Neural cell (in vitro differentiated cells): ENCODE measurements at regions not wholly inside any gene's neighbourhood (a gene's known extent, or its start where the extent isn't known, plus 50 kb on each side); places are given as distances from the start of the nearest gene placed in this dataset.

Experiments
- H2AFZ ChIP-seq: fragments of 200-600, 300-800 bp; sonication (generic), shearing (Covaris generic); 2 replicates; pipeline ENCODE4 v1.6.0; 2014; ENCODE audit warnings: low read depth, mild to moderate bottlenecking, antibody characterized with exemption, low read length, moderate library complexity
- H3F3A ChIP-seq: fragments of 200-600 bp; shearing (Covaris generic); 2 replicates; pipeline ENCODE4 v1.6.1; 2016; ENCODE audit warnings: mild to moderate bottlenecking, moderate library complexity, mixed read lengths, antibody characterized with exemption, low read length; ENCODE audit not compliant: insufficient read depth, poor library complexity, severe bottlenecking
- H3K27ac ChIP-seq: fragments of 200-600, 300-800 bp; sonication (generic), shearing (Covaris generic); 2 replicates; pipeline ENCODE4 v1.5.1; 2014; ENCODE audit warnings: mild to moderate bottlenecking, low read length, moderate library complexity
- H3K27me3 ChIP-seq: fragments of 300-800, 200-600 bp; sonication (generic), shearing (Covaris generic); 2 replicates; pipeline ENCODE4 v1.6.0; 2014; ENCODE audit warnings: mild to moderate bottlenecking, low read depth, low read length, moderate library complexity; ENCODE audit not compliant: insufficient read depth
- H3K36me3 ChIP-seq: fragments of 300-800, 200-600 bp; sonication (generic), shearing (Covaris generic); 2 replicates; pipeline ENCODE4 v1.5.1; 2014; ENCODE audit warnings: mild to moderate bottlenecking, antibody characterized with exemption, low read length, moderate library complexity; ENCODE audit not compliant: insufficient read depth
- H3K4me2 ChIP-seq: fragments of 300-800, 200-600 bp; sonication (generic), shearing (Covaris generic); 2 replicates; pipeline ENCODE4 v1.6.0; 2014; ENCODE audit warnings: mild to moderate bottlenecking, low read length
- H3K4me3 ChIP-seq: fragments of 300-800, 200-600 bp; sonication (generic), shearing (Covaris generic); 2 replicates; pipeline ENCODE4 v1.5.1; 2014; ENCODE audit warnings: mild to moderate bottlenecking, low read length, moderate library complexity
- H3K79me2 ChIP-seq: fragments of 200-600 bp; shearing (Covaris generic); replicated peaks from 2 replicates; pipeline ENCODE4 v1.6.0; 2014; ENCODE audit warnings: mild to moderate bottlenecking, low read length, moderate library complexity; ENCODE audit not compliant: insufficient read depth
- H3K9ac ChIP-seq: fragments of 300-800, 200-600 bp; sonication (generic), shearing (Covaris generic); 2 replicates; pipeline ENCODE4 v1.6.1; 2016; ENCODE audit warnings: mild to moderate bottlenecking, low read length, mixed read lengths
- H3K9me2 ChIP-seq: fragments of 200-600 bp; shearing (Covaris generic); 2 replicates; pipeline ENCODE4 v1.6.1; 2016; ENCODE audit warnings: mild to moderate bottlenecking, low read length, mixed read lengths; ENCODE audit not compliant: insufficient read depth
- H3K9me3 ChIP-seq: fragments of 200-600, 300-800 bp; sonication (generic), shearing (Covaris generic); 2 replicates; pipeline ENCODE4 v1.6.1; 2016; ENCODE audit warnings: mild to moderate bottlenecking, mixed run types, low read length, moderate library complexity, mixed read lengths
- H4K20me1 ChIP-seq: fragments of 200-600 bp; shearing (Covaris generic); 2 replicates; pipeline ENCODE4 v1.6.1; 2016; ENCODE audit warnings: mild to moderate bottlenecking, mixed run types; ENCODE audit not compliant: insufficient read depth
- CTCF ChIP-seq: fragments of 450-650 bp; IDR thresholded peaks from 2 replicates; pipeline ENCODE4 v1.5.1; 2014; ENCODE audit warnings: antibody characterized with exemption, mild to moderate bottlenecking, moderate library complexity; ENCODE audit not compliant: poor library complexity, severe bottlenecking
- EP300 ChIP-seq: fragments of 450-650 bp; conservative IDR thresholded peaks from 2 replicates; pipeline ENCODE4 v1.6.1; 2014; ENCODE audit warnings: antibody characterized with exemption, mild to moderate bottlenecking, moderate library complexity; ENCODE audit not compliant: poor library complexity, severe bottlenecking
- EZH2 ChIP-seq: fragments of 200-600, 300-800 bp; shearing (Covaris generic), sonication (generic); IDR thresholded peaks from 2 replicates; pipeline ENCODE4 v1.6.1; 2014; ENCODE audit warnings: antibody characterized with exemption, low read length, borderline replicate concordance, mild to moderate bottlenecking; ENCODE audit not compliant: insufficient read depth, poor library complexity, severe bottlenecking
- MXI1 ChIP-seq: fragments of 450-650 bp; conservative IDR thresholded peaks from 2 replicates; pipeline ENCODE4 v1.6.1; 2014; ENCODE audit warnings: antibody characterized with exemption, mild to moderate bottlenecking; ENCODE audit not compliant: poor library complexity, severe bottlenecking
- POLR2AphosphoS5 ChIP-seq: IDR thresholded peaks from 2 replicates; pipeline ENCODE4 v1.6.1; 2012
- RAD21 ChIP-seq: fragments of 450-650 bp; conservative IDR thresholded peaks from 2 replicates; pipeline ENCODE4 v1.6.1; 2014; ENCODE audit warnings: antibody characterized with exemption, mild to moderate bottlenecking, moderate library complexity
- REST ChIP-seq: IDR thresholded peaks from 2 replicates; pipeline ENCODE4 v1.6.1; 2012; ENCODE audit warnings: borderline replicate concordance
- SMC3 ChIP-seq: fragments of 450-650 bp; conservative IDR thresholded peaks from 2 replicates; pipeline ENCODE4 v1.6.1; 2014; ENCODE audit warnings: antibody characterized with exemption, mild to moderate bottlenecking, moderate library complexity; ENCODE audit not compliant: poor library complexity
- TAF1 ChIP-seq: IDR thresholded peaks from 2 replicates; pipeline ENCODE4 v1.6.1; 2012; ENCODE audit warnings: low read depth

- Histone ChIP-seq H3K4me3 (no peak overlapping the region), H3K4me2 (no peak overlapping the region), H3K79me2 (peaks cover 50% of the 10 kb centered on the region), H3K9ac (no peak overlapping the region), H2AFZ (no peak overlapping the region), H3K36me3 (no peaks in the 10 kb centered on the region), H3K27ac (no peak overlapping the region), H3F3A (peaks cover 5% of the 10 kb centered on the region), H3K9me3 (no peaks in the 10 kb centered on the region), H4K20me1 (peaks cover 17% of the 10 kb centered on the region), H3K9me2 (no peaks in the 10 kb centered on the region), H3K27me3 (no peaks in the 10 kb centered on the region)
- no peak for TF ChIP-seq RAD21
- TF ChIP-seq CTCF: no peak
- no peak for TF ChIP-seq POLR2AphosphoS5
- no peak for TF ChIP-seq EZH2
- TF ChIP-seq EP300: no peak
- TF ChIP-seq TAF1: no peak
- no peak for TF ChIP-seq SMC3
- TF ChIP-seq REST: no peak
These were observed 123.6 kb upstream of the ANK3 start for GRCh38 chr10:60513281-60513680.

GRCh38 chr10:60511477-60512229, 122.0 kb upstream of the ANK3 start:
- Histone ChIP-seq H3K9me3 (no peaks in the 10 kb centered on the region), H3K36me3 (no peaks in the 10 kb centered on the region), H4K20me1 (peaks cover 19% of the 10 kb centered on the region), H3K9ac (no peak overlapping the region), H3K27me3 (no peaks in the 10 kb centered on the region), H2AFZ (no peak overlapping the region), H3K4me3 (no peak overlapping the region), H3F3A (peaks cover 5% of the 10 kb centered on the region), H3K79me2 (peaks cover 55% of the 10 kb centered on the region), H3K9me2 (no peaks in the 10 kb centered on the region), H3K27ac (no peak overlapping the region), H3K4me2 (no peak overlapping the region)
- TF ChIP-seq REST (no peak), EZH2 (no peak), CTCF (no peak), MXI1 (no peak), SMC3 (no peak), TAF1 (no peak), EP300 (no peak), RAD21 (no peak), POLR2AphosphoS5 (no peak)
